Cardiac muscle cell (in vitro differentiated cells and primary cell): ENCODE measurements at regions not wholly inside any gene's neighbourhood (a gene's known extent, or its start where the extent isn't known, plus 50 kb on each side); places are given as distances from the start of the nearest gene placed in this dataset.

Experiments
- DNase-seq, 2 donors: peaks; one replicate each; pipeline versions ENCODE4 v3.0.0 to v3.0.0-alpha.2; 2010 to 2017; ENCODE audit warnings: low read depth in 1 of 2, low spot score in 1 of 2
- H3K27ac ChIP-seq: fragments of 200-600 bp; sonication (generic); 2 replicates; pipeline ENCODE4 v1.5.1; 2016
- H3K27me3 ChIP-seq: fragments of 200-600 bp; sonication (generic); 2 replicates; pipeline ENCODE4 v1.6.0; 2016; ENCODE audit warnings: control low read depth
- H3K36me3 ChIP-seq: fragments of 200-600 bp; sonication (generic); 2 replicates; pipeline ENCODE4 v1.5.1; 2016; ENCODE audit warnings: control low read depth
- H3K4me1 ChIP-seq: fragments of 200-600 bp; sonication (generic); 2 replicates; pipeline ENCODE4 v1.8.1; 2017; ENCODE audit warnings: low read depth, mild to moderate bottlenecking, mixed run types
- H3K4me3 ChIP-seq: fragments of 200-600 bp; sonication (generic); 2 replicates; pipeline ENCODE4 v1.5.1; 2016; ENCODE audit warnings: mild to moderate bottlenecking
- H3K9me3 ChIP-seq: fragments of 200-600 bp; sonication (generic); 2 replicates; pipeline ENCODE4 v1.5.1; 2017; ENCODE audit warnings: low read depth, mild to moderate bottlenecking, control low read depth
- CTCF ChIP-seq: IDR thresholded peaks from 2 replicates; pipeline ENCODE4 v1.5.1; 2012; ENCODE audit warnings: low read depth, mild to moderate bottlenecking, low read length

- no peaks in the 10 kb centered on the region for H3K4me1 ChIP-seq
- H3K9me3 ChIP-seq: no peaks in the 10 kb centered on the region
- H3K27me3 ChIP-seq: no peaks in the 10 kb centered on the region
- no peak overlapping the region for H3K4me3 ChIP-seq
- H3K27ac ChIP-seq: no peak overlapping the region
- no peaks in the 10 kb centered on the region for H3K36me3 ChIP-seq
- DNase-seq: no peak
- no peak for TF ChIP-seq CTCF
These were observed 199.1 kb upstream of the TMPRSS15 start for GRCh38 chr21:18602711-18603110.

- Histone ChIP-seq H3K4me1 (no peaks in the 10 kb centered on the region), H3K27me3 (no peaks in the 10 kb centered on the region), H3K4me3 (no peak overlapping the region), H3K9me3 (no peaks in the 10 kb centered on the region), H3K27ac (no peak overlapping the region), H3K36me3 (no peaks in the 10 kb centered on the region)
- DNase-seq: no peak
- TF ChIP-seq CTCF: no peak
These were observed 199.7 kb upstream of the TMPRSS15 start for GRCh38 chr21:18603261-18603660.

- Histone ChIP-seq H3K36me3 (no peaks in the 10 kb centered on the region), H3K4me1 (no peaks in the 10 kb centered on the region), H3K4me3 (no peak overlapping the region), H3K27ac (no peak overlapping the region), H3K9me3 (no peaks in the 10 kb centered on the region), H3K27me3 (no peaks in the 10 kb centered on the region)
- no peak for DNase-seq
- TF ChIP-seq CTCF: no peak
These were observed 200.4 kb upstream of the TMPRSS15 start for GRCh38 chr21:18603980-18604379.

- Histone ChIP-seq H3K4me1 (no peaks in the 10 kb centered on the region), H3K27ac (no peak overlapping the region), H3K4me3 (no peak overlapping the region), H3K36me3 (no peaks in the 10 kb centered on the region), H3K9me3 (no peaks in the 10 kb centered on the region), H3K27me3 (no peaks in the 10 kb centered on the region)
- DNase-seq: no peak
- TF ChIP-seq CTCF: no peak
These were observed 204.6 kb upstream of the TMPRSS15 start for GRCh38 chr21:18608226-18608625.

- Histone ChIP-seq H3K9me3 (no peaks in the 10 kb centered on the region), H3K27ac (no peak overlapping the region), H3K27me3 (no peaks in the 10 kb centered on the region), H3K36me3 (no peaks in the 10 kb centered on the region), H3K4me1 (no peaks in the 10 kb centered on the region), H3K4me3 (no peak overlapping the region)
- TF ChIP-seq CTCF: no peak
- DNase-seq: no peak
These were observed 210.7 kb upstream of the TMPRSS15 start for GRCh38 chr21:18614303-18614702.

- H3K36me3 ChIP-seq: no peaks in the 10 kb centered on the region
- no peaks in the 10 kb centered on the region for H3K4me1 ChIP-seq
- TF ChIP-seq CTCF: no peak
- no peaks in the 10 kb centered on the region for H3K27me3 ChIP-seq
- no peak overlapping the region for H3K4me3 ChIP-seq
- no peak overlapping the region for H3K27ac ChIP-seq
- no peak for DNase-seq
- H3K9me3 ChIP-seq: no peaks in the 10 kb centered on the region
These were observed 213.7 kb upstream of the TMPRSS15 start for GRCh38 chr21:18617291-18617690.
